ENCODE measurements at regions not wholly inside any gene's neighbourhood (a gene's known extent, or its start where the extent isn't known, plus 50 kb on each side); places are given as distances from the start of the nearest gene placed in this dataset.

DNA sequence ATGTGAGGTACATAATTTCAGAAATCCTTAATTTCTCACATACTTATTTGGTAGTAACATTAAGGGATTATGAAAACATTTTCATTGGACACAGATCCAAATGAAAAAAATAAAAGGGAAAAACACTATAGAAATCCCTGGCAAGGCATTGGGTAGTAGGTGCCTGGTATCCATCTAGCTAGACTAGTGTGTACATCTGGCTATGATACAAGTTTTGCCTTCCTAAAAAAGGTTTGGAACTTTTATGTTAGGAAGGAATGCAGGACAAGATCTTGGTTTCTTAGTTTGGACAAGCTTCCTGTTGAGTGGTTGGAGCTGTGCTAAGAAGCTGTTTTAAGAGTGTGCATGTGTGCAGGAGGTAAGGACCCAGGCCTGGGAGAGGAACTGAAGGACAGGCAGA lies 252.3 kb upstream of the GLI3 start:
- no peak for TF ChIP-seq POLR2A (IDR thresholded peaks at IDR 0.05; ENCODE audit: low read depth, low read length)
- no peak for TF ChIP-seq POLR2AphosphoS5 (IDR thresholded peaks at IDR 0.05; ENCODE audit: low read depth, low read length)
